OCI-LY3 (cell line): ENCODE measurements at regions not wholly inside any gene's neighbourhood (a gene's known extent, or its start where the extent isn't known, plus 50 kb on each side); places are given as distances from the start of the nearest gene placed in this dataset.

ENCODE experiments used
- H2AFZ ChIP-seq: fragments of 200-600, 300-600 bp; shearing (Covaris generic); 2 replicates; pipeline ENCODE4 v1.6.0; 2014; ENCODE audit warnings: antibody characterized with exemption, low read depth, low read length
- H3K27ac ChIP-seq: fragments of 200-600, 300-600 bp; sonication (generic); 2 replicates; pipeline ENCODE4 v1.5.1; 2014; ENCODE audit warnings: mild to moderate bottlenecking, low read length, moderate library complexity, mixed read lengths
- H3K27me3 ChIP-seq: fragments of 200-600, 300-600 bp; sonication (generic); 2 replicates; pipeline ENCODE4 v1.6.1; 2014; ENCODE audit warnings: low read depth, low read length, mixed read lengths
- H3K36me3 ChIP-seq: fragments of 200-600, 300-600 bp; sonication (generic); replicated peaks from 2 replicates; pipeline ENCODE3; 2014; ENCODE audit warnings: low read depth, low read length, mixed read lengths
- H3K4me1 ChIP-seq: fragments of 300-600, 200-600 bp; sonication (generic); 2 replicates; pipeline ENCODE4 v1.6.1; 2014; ENCODE audit warnings: low read length, mixed read lengths
- H3K4me2 ChIP-seq: fragments of 200-600, 300-600 bp; sonication (generic); 2 replicates; pipeline ENCODE4 v1.6.1; 2014; ENCODE audit warnings: low read length, mixed read lengths
- H3K4me3 ChIP-seq: fragments of 300-600, 200-600 bp; sonication (generic); 2 replicates; pipeline ENCODE4 v1.5.1; 2014; ENCODE audit warnings: antibody characterized with exemption, mild to moderate bottlenecking, low read length, moderate library complexity
- H3K79me2 ChIP-seq: fragments of 300-600, 200-600 bp; shearing (Covaris generic); 2 replicates; pipeline ENCODE4 v1.6.1; 2014; ENCODE audit warnings: mild to moderate bottlenecking, low read length, mixed read lengths
- H3K9ac ChIP-seq: fragments of 300-600, 200-600 bp; shearing (Covaris generic); 2 replicates; pipeline ENCODE4 v1.6.0; 2014; ENCODE audit warnings: mild to moderate bottlenecking, low read length, moderate library complexity
- H3K9me3 ChIP-seq: fragments of 200-600, 300-600 bp; shearing (Covaris generic); 2 replicates; pipeline ENCODE4 v1.6.1; 2014; ENCODE audit warnings: low read length, mixed read lengths; ENCODE audit not compliant: insufficient read depth
- H4K20me1 ChIP-seq: fragments of 200-600, 300-600 bp; sonication (generic); 2 replicates; pipeline ENCODE4 v1.6.1; 2016; ENCODE audit warnings: low read length, mixed read lengths; ENCODE audit not compliant: insufficient read depth
- EZH2phosphoT487 ChIP-seq: fragments of 200-600 bp; shearing (Covaris generic); IDR thresholded peaks from 2 replicates; pipeline ENCODE4 v1.6.1; 2018; ENCODE audit warnings: antibody characterized with exemption, mixed run types, low read depth
- TF ChIP-seq, protein P1 (sequence below): fragments of 200-600, 300-600 bp; sonication (generic); IDR thresholded peaks from 2 replicates; pipeline ENCODE4 v1.5.1; 2014; ENCODE audit warnings: antibody characterized with exemption, low read length, low read depth

DNA sequence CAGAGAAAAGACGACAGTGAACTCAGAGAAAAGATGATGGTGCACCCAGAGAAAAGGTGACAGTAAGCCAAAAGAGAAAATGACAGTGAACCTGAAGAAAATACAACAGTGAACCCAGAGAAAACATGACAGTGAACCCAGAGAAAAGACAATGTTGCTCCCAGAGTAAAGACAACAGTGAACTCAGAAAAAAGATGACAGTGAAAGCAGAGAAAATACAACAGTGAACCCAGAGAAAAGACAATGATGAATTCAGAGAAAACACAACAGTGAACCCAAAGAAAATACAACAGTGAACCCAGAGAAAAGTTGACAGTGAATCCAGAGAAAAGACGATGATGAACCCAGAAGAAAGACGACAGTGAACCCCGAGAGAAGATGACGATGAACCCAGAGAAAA lies 140.5 kb upstream of the MAP3K4 start:
- Histone ChIP-seq H3K27ac (no peak overlapping the region), H3K4me3 (no peak overlapping the region)

DNA sequence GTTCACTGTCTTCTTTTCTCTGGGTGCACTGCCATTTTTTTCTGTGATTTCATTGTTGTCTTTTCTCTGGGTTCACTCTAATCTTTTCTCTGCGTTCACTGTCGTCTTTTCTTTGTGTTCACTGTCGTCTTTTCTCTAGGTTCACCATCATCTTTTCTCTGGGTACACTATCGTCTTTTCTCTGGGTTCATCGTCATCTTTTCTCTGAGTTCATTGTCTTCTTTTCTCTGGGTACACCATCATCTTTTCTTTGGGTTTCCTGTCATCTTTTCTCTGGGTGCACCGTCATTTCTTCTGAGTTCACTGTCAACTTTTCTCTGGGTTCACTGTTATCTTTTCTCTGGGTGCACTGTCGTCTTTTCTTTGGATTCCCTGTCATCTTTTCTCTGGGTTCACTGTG lies 137.6 kb upstream of the MAP3K4 start:
- Histone ChIP-seq H3K9ac (no peak overlapping the region), H3K4me2 (no peak overlapping the region), H3K9me3 (no peaks in the 10 kb centered on the region), H2AFZ (no peak overlapping the region), H3K27me3 (no peaks in the 10 kb centered on the region), H3K79me2 (no peaks in the 10 kb centered on the region), H3K36me3 (no peaks in the 10 kb centered on the region), H3K4me1 (no peaks in the 10 kb centered on the region), H3K27ac (no peak overlapping the region), H4K20me1 (no peaks in the 10 kb centered on the region), H3K4me3 (no peak overlapping the region)
- no peak for TF ChIP-seq EZH2phosphoT487
- TF ChIP-seq, protein P1, sequence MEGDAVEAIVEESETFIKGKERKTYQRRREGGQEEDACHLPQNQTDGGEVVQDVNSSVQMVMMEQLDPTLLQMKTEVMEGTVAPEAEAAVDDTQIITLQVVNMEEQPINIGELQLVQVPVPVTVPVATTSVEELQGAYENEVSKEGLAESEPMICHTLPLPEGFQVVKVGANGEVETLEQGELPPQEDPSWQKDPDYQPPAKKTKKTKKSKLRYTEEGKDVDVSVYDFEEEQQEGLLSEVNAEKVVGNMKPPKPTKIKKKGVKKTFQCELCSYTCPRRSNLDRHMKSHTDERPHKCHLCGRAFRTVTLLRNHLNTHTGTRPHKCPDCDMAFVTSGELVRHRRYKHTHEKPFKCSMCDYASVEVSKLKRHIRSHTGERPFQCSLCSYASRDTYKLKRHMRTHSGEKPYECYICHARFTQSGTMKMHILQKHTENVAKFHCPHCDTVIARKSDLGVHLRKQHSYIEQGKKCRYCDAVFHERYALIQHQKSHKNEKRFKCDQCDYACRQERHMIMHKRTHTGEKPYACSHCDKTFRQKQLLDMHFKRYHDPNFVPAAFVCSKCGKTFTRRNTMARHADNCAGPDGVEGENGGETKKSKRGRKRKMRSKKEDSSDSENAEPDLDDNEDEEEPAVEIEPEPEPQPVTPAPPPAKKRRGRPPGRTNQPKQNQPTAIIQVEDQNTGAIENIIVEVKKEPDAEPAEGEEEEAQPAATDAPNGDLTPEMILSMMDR = no peak

More for the DNA sequence above, 140.5 kb upstream of the MAP3K4 start:
- Histone ChIP-seq H3K9me3 (no peaks in the 10 kb centered on the region), H3K79me2 (no peaks in the 10 kb centered on the region), H3K4me2 (no peak overlapping the region), H3K36me3 (no peaks in the 10 kb centered on the region), H2AFZ (no peak overlapping the region), H4K20me1 (no peaks in the 10 kb centered on the region), H3K27me3 (no peaks in the 10 kb centered on the region), H3K9ac (no peak overlapping the region), H3K4me1 (no peaks in the 10 kb centered on the region)
- no peak for TF ChIP-seq EZH2phosphoT487
- TF ChIP-seq, protein P1 = no peak

DNA sequence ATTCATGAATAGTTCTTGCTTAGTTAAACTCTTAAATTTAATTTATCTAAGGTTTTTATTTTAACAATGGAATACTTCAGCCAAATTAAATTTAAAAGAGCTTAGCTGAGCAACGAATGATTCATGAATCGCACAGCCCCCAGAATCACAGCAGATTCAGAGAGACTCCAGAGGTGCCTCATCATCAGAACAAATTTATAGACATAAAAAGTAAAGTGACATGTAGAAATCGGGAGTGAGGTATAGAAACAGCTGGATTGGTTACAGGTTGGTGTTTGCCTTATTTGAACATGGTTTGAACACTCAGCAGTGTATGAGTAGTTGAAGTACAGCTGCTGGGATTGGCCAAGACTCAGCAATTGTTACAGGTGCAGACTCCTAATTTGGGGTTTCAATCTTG lies 132.7 kb upstream of the MAP3K4 start:
- peaks cover 12% of the 10 kb centered on the region for H3K4me1 ChIP-seq
- H3K4me2 ChIP-seq = no peak overlapping the region
- no peaks in the 10 kb centered on the region for H3K9me3 ChIP-seq
- no peak for TF ChIP-seq EZH2phosphoT487
- TF ChIP-seq, protein P1 = no peak
- H3K27ac ChIP-seq = no peak overlapping the region
- no peaks in the 10 kb centered on the region for H3K27me3 ChIP-seq
- no peaks in the 10 kb centered on the region for H3K36me3 ChIP-seq
- no peaks in the 10 kb centered on the region for H4K20me1 ChIP-seq
- H3K79me2 ChIP-seq = no peaks in the 10 kb centered on the region
- no peak overlapping the region for H3K4me3 ChIP-seq
- H3K9ac ChIP-seq = no peak overlapping the region
- H2AFZ ChIP-seq = no peak overlapping the region

DNA sequence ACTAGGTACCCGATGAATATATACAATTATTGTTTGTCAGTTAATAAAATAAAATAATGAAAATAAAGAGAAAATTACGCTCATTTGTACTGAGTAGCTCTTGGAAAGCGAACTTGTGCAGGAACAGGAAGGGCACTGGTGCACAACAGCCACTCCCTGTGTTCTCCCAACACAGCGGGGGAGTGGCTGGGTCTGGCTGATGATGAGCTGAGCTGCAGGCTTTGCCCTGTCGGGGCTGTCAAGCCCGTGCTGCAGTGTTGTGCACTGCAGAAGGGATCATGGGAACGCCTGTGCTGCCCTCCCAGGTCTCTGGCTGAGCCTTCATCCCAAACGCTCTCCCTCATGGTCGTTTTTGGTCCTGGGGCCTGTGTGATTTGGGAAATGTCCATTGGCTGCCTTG lies 131.7 kb upstream of the MAP3K4 start:
- Histone ChIP-seq H3K27ac (no peak overlapping the region), H3K79me2 (no peaks in the 10 kb centered on the region), H3K4me1 (peaks cover 12% of the 10 kb centered on the region), H2AFZ (no peak overlapping the region), H4K20me1 (no peaks in the 10 kb centered on the region), H3K9ac (no peak overlapping the region), H3K36me3 (no peaks in the 10 kb centered on the region), H3K9me3 (no peaks in the 10 kb centered on the region), H3K4me3 (no peak overlapping the region), H3K4me2 (no peak overlapping the region), H3K27me3 (no peaks in the 10 kb centered on the region)
- TF ChIP-seq, protein P1 = no peak
- no peak for TF ChIP-seq EZH2phosphoT487
